NCI-H2029 treated with DMSO at 0.1 percent for 48 hours (cell line): ENCODE measurements at regions not wholly inside any gene's neighbourhood (a gene's known extent, or its start where the extent isn't known, plus 50 kb on each side); places are given as distances from the start of the nearest gene placed in this dataset.
A peak's percentile ranks its signal among the peaks of the same experiment; 100 is the strongest.
"Not testable (repeated sequence)": the region's sequence is repeated elsewhere in the genome, so short reads cannot be mapped to it uniquely, and the experiment has no call there.

ENCODE experiments used
- DNase-seq: peaks from one replicate; lab custom pipeline; 2025; lab: John Stamatoyannopoulos, UW

GRCh38 chr12:128025589-128026245, 241.3 kb upstream of the TMEM132C start:
- DNase-seq, result no peak

GRCh38 chr12:128026696-128027574, 240.0 kb upstream of the TMEM132C start:
- DNase-seq, result no peak

GRCh38 chr12:128033473-128033872, 233.5 kb upstream of the TMEM132C start:
- DNase-seq, result no peak

GRCh38 chr12:128040971-128041370, 226.0 kb upstream of the TMEM132C start:
- DNase-seq, result no peak

- DNase-seq, result not testable (repeated sequence)
Observed at GRCh38 chr12:128042283-128042682, 224.7 kb upstream of the TMEM132C start.

- DNase-seq, result no peak
Observed at GRCh38 chr12:128042825-128043224, 224.1 kb upstream of the TMEM132C start.

GRCh38 chr12:128043317-128043716, 223.7 kb upstream of the TMEM132C start:
- DNase-seq, result no peak

- DNase-seq, result no peak
Observed at GRCh38 chr12:128047266-128048060, 219.5 kb upstream of the TMEM132C start.

GRCh38 chr12:128052331-128052730, 214.6 kb upstream of the TMEM132C start:
- no peak for DNase-seq

GRCh38 chr12:128052777-128053176, 214.2 kb upstream of the TMEM132C start:
- no peak for DNase-seq

- DNase-seq, result no peak
Observed at GRCh38 chr12:128055567-128055966, 211.4 kb upstream of the TMEM132C start.

GRCh38 chr12:128056136-128056801, 210.7 kb upstream of the TMEM132C start:
- DNase-seq, result no peak

- no peak for DNase-seq
Observed at GRCh38 chr12:128057586-128057985, 209.4 kb upstream of the TMEM132C start.

- DNase-seq, result no peak
Observed at GRCh38 chr12:128059621-128060370, 207.2 kb upstream of the TMEM132C start.

- no peak for DNase-seq
Observed at GRCh38 chr12:128068211-128068610, 198.8 kb upstream of the TMEM132C start.

GRCh38 chr12:128069359-128069997, 197.5 kb upstream of the TMEM132C start:
- peak; percentile 75 for DNase-seq

- no peak for DNase-seq
Observed at GRCh38 chr12:128073937-128074336, 193.0 kb upstream of the TMEM132C start.

- DNase-seq, result no peak
Observed at GRCh38 chr12:128075332-128075731, 191.6 kb upstream of the TMEM132C start.

- no peak for DNase-seq
Observed at GRCh38 chr12:128076188-128076587, 190.8 kb upstream of the TMEM132C start.

- DNase-seq, result no peak
Observed at GRCh38 chr12:128077211-128077916, 189.6 kb upstream of the TMEM132C start.
